ENCODE measurements at regions not wholly inside any gene's neighbourhood (a gene's known extent, or its start where the extent isn't known, plus 50 kb on each side); places are given as distances from the start of the nearest gene placed in this dataset.
"Not testable (repeated sequence)": the region's sequence is repeated elsewhere in the genome, so short reads cannot be mapped to it uniquely, and the experiment has no call there.

DNA sequence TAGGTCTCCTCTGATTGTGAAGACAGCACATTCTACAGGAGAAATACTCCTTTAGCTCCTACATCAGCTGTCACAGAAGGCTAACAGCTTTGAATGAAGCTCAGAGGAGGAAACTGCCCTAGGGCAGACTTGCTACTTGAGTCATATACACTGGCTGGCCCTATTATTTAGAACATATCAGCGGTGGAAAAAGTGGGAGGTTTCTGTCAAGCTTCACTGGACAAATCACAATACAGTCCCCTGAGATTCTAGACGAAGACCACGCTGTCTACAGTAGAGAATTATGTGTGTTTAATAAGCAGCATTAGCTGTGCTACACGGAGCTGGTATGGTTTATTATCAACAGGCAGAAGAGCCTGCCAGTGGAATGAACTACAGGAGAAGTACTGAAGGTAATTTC is 230.9 kb upstream of the FSIP2 start:
- DNase-seq (ENCODE audit: low spot score): no peak

DNA sequence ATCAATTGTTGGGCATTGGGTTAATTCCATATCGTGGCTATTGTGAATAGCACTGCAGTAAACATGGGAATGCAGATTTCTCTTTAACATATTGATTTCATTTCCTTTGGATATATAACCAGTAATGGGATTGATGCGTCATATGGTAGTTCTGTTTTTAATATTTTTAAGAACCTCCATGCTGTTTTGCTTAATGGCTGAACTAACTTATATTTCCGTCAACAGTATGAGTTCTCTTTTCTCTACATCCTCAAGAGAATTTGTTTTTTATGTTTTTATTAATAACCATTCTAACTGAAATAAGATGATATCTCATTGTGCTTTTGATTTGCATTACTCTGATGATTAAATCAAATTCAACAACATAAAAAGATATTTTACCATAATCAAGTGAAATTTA is 228.5 kb upstream of the FSIP2 start:
- no peak for DNase-seq (ENCODE audit: low spot score)

DNA sequence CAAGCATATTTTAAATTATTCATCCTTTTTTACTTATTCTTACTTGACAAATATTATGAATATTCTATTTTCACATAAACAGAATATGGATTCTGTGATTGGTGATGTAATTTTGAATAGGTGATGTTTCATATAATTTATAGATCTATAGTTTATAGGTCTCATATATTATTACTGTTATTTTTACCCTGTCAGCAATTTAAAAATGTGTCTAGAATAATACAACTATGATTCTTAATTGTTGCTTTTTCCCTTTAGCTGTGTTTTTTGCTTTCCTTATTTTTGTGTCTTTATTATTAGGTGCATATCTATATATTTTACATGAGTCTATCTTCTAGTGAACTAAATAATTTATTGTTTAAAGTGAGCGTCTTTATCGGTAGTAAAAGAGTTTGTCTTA is 226.7 kb upstream of the FSIP2 start:
- no peak for DNase-seq (ENCODE audit: low spot score)

DNA sequence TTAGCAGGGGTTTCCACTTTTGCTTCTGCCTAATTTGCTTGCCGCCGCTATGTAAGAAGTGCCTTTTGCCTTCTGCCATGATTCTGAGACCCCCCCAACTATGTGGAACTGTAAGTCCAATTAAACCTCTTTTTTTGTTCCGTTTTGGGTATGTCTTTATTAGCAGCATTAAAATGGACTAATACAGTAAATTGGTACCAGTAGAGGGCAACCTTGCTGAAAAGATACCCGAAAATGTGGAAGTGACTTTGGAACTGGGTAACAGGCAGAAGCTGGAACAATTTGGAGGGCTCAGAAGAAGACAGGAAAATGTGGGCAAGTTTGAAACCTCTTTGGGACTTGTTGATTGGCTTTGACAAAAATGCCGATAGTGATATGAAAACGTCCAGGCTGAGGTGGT is 216.1 kb upstream of the FSIP2 start:
- no peak for DNase-seq (ENCODE audit: low spot score)

DNA sequence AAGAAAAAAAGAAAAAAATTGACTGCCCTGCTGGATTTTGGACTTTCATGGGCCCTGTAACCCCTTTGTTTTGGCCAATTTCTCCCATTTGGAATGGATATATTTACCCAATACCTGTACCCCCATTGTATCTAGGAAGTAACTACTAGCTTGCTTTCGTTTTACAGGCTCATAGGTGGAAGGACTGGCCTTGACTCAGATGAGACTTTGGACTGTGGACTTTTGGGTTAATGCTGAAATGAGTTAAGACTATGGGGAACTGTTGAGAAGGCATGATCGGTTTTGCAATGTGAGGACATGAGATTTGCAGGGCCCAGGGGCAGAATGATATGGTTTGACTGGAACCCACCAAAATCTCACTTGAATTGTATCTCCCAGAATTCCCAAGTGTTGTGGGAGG is 214.4 kb upstream of the FSIP2 start:
- DNase-seq (ENCODE audit: low spot score): not testable (repeated sequence)

DNA sequence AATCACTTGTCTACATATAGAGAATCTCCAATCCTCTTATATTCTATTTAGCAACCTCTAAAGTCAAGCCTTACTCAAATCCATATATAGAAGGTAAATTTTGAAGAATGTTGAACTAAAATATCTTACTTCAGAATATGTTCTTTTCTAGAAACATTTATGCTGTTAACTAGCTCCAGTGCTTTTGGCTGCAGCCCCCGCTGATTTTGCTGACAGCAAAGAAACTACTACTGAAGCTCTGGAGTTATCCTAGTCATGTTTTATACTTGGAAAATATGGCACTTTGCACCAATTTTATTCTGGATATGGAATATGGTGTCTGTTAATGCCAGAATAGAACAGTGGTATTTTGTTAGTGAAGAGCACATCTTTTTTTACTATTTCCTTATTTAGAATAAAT is 212.4 kb upstream of the FSIP2 start:
- no peak for DNase-seq (ENCODE audit: low spot score)

DNA sequence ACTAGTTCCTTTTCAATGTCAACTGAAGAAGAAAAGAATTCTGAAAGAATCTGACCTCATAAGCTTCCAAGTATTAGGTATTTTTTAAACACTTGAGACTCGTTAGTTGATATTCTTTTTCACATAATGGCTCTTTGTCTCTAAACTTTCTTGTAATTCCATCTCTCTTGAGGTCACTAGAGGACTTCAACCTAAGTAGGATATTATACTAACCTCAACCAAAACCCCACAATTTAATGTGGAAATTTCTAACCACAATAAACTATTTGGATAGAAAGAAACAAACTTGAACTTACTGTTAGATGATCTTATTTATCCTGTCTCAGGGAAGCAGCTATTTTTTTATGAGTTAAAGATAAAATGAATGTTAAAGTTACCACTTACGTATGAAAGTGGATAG is 206.9 kb upstream of the FSIP2 start:
- no peak for DNase-seq (ENCODE audit: low spot score)

DNA sequence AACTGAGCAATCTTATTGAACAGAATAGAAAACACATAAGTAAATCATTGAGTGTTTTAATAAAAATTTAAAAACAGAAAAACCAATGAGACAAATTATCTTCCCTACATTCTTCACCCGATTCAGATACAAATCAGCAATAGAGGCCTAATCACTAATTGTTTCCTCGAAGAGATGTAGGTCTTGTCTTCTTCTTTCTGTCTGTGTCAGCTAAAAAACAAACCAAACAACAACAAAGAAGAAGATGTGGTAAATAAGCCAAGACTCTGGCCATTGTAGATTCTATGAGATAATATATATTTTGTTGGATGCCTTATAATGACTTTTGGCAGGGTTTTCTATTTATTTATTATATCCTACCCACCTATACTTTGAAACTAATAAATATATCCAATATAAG is 200.9 kb upstream of the FSIP2 start:
- DNase-seq (ENCODE audit: low spot score): no peak

DNA sequence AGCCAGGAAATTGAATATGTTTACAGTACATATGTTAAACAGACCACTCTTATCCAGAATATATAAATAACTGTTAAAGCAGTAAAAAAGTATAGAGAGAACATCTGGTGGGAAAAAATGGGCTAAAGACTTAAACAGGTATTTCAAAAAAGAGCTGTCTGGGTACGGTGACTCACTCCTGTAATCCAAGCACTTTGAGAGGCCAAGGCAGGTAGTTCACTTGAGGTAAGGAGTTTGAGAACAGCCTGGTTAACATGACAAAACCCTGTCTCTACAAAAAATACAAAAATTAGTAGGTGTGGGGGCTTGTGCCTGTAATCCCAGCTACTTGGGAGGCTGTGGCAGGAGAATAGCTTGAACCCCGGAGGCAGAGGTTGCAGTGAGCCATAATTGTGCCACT is 171.4 kb upstream of the FSIP2 start:
- DNase-seq (ENCODE audit: low spot score): no peak

DNA sequence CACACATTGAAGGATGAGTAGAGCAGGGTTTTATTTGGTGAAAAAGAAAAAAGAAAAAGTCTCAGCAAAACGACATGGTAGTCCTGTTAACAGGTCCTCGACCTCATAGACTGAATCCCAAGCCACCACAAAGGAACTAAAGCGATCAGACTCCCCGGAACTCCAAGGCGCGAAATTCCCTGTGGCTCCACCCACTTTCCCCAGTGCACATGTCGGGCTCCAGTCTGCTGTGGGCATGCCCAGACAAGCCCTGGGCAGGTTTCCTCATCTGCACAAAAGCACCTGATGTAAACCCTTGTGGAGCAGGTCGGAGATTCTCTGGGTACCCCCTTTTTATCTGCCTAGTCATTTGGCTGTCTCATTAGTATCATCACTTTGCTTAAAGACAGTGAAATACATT is 170.7 kb upstream of the FSIP2 start:
- no peak for DNase-seq (ENCODE audit: low spot score)

DNA sequence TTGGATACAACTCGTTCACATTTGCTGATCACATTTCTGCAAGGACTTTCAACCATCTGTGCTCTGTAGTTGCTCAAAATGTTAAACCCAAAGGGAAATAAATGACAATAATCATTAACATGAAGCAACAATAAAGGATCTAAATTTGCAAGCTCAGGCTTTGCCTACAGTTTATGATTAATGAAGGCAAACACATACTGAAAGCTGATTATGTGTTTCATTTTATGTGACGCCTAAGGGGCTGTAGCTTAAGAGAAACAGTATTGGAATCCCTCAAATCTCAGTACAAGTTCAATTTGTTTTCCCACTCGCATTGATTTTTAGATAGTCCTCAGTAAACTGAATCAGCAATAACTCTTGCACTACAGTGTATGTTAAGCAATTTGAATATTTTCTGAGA is 160.3 kb upstream of the FSIP2 start:
- no peak for DNase-seq (ENCODE audit: low spot score)

DNA sequence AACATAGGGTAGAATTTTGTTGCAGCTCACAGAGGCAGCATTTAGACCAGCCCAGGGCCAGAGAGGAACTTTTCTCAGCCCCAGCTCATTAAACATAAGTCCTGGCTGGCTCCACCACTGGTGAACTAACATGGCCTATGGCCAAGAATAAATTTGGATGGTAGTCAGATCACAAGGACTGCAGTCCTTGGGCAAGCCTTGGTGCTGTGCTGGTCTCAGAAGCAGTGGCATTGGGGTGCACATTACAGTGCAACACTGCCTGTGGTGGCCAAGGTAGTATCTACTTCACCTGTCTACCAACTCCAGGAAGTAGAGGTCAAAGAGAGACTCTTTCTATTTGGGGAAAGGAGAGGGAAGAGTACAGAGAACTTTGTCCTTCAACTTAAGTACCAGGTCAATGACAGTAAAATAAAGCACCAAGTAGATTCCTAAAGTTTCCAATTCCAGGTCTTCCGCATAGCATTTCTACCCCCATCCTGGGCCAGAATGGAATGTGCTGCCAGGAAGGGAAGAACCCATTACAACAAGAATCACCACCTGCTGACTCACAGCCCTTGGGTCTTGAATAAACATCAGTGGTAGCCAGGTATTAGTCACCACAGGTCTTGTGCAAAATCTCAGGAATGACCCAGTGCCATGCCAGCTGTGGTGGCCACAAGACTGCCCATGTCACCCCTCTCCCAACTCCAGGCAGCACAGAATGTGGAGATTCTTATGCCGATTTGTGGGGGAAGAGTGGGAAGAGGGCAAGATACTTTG is 155.4 kb upstream of the FSIP2 start:
- no peak for DNase-seq (ENCODE audit: low spot score)

DNA sequence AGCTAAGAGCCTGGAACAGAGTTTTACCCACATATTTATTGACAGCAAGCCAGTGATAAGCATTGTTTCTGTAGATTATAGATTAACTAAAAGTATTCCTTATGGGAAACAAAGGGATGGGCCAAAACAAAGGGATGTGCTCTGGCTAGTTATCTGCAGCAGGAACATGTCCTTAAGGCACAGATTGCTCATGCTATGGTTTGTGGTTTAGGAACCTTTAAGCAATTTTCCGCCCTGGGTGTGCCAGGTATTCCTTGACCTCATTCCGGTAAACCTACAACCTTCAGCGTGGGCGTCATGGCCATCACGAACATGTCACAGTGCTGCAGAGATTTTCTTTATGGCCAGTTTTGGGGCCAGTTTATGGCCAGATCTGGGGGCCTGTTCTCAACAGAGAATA is 153.4 kb upstream of the FSIP2 start:
- not testable (repeated sequence) for DNase-seq (ENCODE audit: low spot score)

DNA sequence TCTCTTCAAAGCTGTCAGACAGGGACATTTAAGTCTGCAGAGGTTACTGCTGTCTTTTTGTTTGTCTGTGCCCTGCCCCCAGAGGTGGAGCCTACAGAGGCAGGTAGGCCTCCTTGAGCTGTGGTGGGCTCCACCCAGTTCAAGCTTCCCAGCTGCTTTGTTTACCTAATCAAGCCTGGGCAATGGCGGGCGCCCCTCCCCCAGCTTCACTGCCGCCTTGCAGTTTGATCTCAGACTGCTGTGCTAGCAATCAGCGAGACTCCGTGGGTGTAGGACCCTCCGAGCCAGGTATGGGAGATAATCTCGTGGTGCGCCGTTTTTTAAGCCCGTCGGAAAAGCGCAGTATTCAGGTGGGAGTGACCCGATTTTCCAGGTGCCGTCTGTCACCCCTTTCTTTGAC is 147.3 kb upstream of the FSIP2 start:
- not testable (repeated sequence) for DNase-seq (ENCODE audit: low spot score)

DNA sequence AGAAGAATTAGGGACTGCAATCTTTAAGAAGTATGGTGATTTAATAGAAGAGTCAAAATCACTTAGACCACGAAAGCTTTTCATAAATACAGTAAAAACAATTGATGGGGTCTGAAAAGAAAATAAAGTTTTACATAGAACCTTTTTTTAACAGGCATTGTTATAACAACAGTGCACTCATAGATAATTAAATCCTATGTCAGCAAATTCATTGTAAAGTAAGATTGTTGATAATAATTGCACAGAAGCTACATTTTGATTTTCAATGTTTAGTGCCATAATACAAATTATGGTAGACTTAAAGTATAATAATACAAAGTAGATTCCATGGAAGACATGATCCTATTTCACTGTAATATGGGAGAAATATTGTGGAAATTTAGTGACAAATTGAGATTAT is 130.7 kb upstream of the FSIP2 start:
- no peak for DNase-seq (ENCODE audit: low spot score)

DNA sequence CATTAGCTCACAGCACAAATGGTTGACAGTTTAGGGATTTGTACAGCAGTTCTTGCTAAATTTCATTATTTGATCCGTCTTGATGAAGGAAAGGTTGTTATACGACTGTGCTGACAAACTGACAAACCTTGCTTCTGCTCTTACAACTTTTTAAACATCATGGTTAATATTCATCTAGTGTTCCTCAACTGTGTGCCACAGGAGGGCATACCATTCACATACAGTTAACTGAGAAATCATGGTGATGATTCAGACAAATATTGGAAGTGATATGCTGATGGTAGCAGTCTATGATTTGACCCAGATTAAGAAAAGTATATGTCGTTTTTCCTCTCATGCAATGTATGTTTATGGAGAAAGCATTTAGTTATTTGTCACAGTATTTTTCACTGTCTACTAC is 129.8 kb upstream of the FSIP2 start:
- no peak for DNase-seq (ENCODE audit: low spot score)

DNA sequence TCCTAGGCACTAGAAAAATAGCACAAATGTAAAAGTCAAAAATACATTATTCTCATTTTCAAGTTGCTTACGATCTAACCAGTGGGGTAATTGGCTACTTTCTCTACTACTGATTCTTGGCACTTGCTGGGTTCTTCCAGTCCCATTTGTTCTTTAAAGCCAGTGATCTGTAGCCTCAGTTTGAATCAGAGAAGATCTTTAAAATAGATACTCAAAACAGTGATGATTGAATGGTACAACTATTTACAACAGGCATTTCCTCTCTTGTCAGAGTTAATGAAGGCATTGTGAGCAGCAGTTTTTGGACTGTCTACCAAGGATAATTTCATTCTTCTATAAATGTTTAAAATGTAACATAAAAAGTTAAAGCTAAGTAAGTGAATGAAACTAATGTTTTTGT is 128.3 kb upstream of the FSIP2 start:
- DNase-seq (ENCODE audit: low spot score): no peak

DNA sequence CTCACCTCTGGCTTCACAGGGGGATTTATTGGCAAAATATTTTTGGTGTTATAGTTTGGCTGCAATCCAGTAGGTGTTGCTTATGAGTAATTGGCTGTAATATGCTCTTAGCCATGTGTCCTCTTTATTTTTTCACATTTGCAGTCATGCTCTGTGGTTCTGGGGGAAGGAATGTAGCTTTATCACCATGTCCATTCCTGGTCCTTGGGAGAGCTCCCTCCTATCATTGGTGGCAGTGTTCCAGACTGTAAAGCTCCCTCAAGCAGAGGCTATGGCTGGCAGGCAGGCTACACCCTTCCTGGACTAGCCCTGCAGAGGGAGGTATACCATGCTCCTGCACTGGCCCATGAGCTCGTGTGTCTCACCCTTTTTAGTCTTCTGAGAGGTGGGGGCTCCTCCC is 120.0 kb upstream of the FSIP2 start:
- DNase-seq (ENCODE audit: low spot score): no peak

DNA sequence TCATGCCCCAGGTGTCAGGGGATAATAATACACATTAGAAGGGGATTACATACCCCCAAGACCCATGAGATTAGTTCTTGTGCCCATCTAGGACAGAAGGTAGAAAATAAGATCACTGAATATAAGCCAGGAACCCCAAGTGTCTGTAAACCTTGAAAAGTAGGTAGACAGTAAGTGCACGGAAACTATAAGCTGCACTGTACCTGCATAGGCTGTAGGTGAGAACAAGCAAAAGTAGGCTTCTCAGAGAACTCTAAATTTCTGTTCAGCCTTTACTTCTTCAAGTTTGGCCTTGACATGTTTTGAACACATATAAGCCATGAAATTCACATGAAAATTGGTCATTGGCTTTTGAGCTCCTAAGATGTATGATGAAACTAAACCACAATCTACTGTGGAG is 113.0 kb upstream of the FSIP2 start:
- no peak for DNase-seq (ENCODE audit: low spot score)

DNA sequence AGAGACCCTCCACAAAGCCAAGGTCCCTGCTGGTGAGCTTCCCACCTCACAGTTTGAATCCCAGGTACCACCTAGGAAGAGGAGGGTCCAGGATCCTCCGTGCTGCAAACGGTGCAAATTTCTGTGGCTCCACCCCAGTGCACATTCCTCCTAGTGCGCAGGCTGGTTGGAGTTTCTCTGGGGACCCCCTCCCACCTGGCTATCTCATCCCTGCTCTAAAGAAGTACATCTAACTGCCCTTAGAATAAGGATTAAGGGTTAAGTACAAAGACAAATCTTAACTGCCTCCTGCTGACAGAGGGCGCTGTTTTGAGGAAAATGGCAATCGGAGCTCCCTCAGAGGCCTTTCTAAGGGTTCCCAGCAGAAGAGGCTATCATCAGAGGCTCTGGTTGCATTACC is 109.6 kb upstream of the FSIP2 start:
- no peak for DNase-seq (ENCODE audit: low spot score)

DNA sequence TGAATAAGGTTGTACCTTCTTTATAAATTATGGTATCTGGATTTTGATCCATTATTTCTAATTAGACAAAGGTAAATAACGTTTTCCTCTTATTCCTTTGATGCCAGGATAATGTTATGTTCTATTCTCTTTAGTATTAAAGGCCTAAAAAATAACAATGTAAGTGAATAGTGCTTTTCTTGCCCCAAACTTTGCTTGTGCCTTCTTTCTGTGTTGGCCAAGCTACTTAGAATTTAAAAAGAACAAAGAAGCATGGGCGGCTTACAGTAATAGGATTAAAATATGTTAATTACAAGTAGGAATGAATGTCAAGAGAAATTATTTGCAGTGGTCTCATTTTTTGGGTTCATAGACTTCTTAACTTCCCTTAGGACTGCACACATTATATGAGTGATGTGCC is 105.0 kb upstream of the FSIP2 start:
- no peak for DNase-seq (ENCODE audit: low spot score)

DNA sequence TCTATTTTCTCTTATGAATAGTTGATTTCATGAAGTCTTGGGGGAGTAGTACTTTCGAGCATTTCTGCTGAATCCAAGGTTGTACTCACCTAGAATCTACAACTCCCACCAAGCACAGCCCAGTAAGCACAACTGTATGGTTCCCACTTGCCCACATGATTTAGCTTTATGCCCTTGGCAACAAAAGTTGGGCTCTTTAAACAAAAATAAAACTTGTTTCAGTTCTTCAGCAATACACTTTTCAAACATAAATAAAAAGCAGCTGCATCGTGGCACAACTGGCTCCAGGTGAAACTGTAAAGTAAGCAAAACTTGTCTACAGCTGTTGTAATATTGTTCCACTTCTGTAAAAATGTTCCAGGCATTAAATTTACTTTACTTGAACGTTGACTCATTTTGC is 99.8 kb upstream of the FSIP2 start:
- no peak for DNase-seq (ENCODE audit: low spot score)

DNA sequence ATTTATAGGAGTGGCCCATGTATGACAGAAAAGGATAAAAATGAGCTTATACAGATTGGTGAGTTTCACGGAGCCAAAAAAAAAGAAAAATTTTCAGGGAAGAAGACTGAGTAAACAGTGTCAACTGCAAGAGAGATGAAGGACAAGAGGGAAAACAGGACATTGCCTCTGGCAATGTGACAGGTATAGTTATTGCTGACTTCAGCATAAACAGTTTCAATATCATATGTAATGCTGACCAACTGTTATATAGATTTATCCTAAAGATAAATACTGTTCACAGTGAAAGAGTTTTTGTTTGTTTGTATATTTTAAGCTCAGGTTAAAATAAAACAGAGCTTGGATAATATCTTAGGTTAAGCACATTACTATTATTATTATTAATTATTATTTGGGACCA is 98.0 kb upstream of the FSIP2 start:
- no peak for DNase-seq (ENCODE audit: low spot score)

DNA sequence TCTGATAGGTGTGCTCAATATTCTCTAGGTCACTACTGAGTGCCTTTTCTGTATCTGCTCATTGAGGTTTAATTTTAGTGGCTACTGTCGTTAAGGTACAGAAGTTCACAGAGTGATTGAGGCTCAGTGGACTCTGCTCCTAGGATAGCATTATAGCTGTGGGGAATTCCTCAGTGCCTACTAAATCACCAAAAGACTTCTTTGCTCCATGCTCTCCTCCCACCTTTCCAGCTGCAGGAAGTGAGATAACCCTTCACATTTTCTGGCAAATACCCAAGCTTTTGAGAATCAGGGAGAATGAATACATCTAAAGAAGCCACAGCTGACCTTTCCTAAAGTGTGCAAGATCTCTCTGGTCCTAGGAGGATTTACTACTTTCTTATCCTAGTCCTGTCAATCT is 95.2 kb upstream of the FSIP2 start:
- no peak for DNase-seq (ENCODE audit: low spot score)

DNA sequence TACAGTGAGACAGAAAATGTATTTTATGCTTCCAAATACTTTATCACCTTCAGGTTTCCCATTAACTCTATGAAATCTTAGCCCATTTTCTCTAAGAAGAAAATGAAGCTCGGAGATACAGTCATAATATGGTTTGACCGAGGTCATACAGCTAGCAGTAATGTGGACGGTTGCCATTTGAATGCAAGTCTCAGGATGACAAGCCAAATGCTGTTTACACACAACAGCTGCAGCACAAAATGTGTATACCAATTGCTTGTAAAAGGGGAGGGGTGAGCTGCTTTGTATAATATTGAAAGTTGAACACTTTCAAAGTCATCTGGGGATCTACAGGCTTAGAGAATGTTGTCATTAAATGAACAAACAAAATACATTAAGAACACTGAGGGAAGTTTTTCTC is 93.8 kb upstream of the FSIP2 start:
- no peak for DNase-seq (ENCODE audit: low spot score)
